NCI-H2227 treated with DMSO at 0.1 percent for 48 hours (cell line): ENCODE measurements at regions not wholly inside any gene's neighbourhood (a gene's known extent, or its start where the extent isn't known, plus 50 kb on each side); places are given as distances from the start of the nearest gene placed in this dataset.
"Not testable (repeated sequence)": the region's sequence is repeated elsewhere in the genome, so short reads cannot be mapped to it uniquely, and the experiment has no call there.

Experiments used
- DNase-seq: peaks from one replicate; lab custom pipeline; 2025; lab: John Stamatoyannopoulos, UW

DNA sequence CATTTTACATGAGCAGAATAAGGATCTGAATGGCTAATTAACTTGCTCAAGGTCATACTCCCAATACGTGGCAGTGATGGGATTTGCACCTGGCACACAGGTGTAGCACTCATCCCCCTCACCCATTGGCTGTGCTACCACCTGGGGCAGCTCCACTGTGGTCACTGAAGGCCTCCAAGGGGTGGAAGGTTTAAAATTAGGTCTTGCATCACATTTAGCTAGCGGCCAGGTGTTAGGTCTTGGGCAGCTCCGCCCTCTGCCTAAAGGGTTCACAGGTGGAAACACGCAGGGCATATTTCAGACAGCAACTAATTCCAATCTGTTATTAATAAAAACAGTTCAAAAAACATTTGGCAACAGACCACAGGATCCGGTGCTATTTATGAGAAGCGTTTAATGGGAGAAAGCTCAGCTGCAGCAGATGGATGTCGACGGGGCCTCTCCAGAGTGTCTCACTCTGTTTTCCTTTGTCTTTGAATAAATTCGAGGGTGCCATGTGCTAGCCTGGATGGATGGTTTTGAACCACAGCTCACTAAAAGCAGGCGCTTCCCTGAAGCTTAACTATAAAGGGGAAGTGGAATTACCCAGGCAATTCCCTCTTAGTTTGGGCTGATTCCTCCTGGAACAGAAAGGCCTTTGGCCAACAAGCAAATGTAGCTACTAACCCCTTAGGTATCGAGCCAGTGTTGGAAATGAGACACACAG, 1017.6 kb downstream of the TYW1 start:
- no peak for DNase-seq

DNA sequence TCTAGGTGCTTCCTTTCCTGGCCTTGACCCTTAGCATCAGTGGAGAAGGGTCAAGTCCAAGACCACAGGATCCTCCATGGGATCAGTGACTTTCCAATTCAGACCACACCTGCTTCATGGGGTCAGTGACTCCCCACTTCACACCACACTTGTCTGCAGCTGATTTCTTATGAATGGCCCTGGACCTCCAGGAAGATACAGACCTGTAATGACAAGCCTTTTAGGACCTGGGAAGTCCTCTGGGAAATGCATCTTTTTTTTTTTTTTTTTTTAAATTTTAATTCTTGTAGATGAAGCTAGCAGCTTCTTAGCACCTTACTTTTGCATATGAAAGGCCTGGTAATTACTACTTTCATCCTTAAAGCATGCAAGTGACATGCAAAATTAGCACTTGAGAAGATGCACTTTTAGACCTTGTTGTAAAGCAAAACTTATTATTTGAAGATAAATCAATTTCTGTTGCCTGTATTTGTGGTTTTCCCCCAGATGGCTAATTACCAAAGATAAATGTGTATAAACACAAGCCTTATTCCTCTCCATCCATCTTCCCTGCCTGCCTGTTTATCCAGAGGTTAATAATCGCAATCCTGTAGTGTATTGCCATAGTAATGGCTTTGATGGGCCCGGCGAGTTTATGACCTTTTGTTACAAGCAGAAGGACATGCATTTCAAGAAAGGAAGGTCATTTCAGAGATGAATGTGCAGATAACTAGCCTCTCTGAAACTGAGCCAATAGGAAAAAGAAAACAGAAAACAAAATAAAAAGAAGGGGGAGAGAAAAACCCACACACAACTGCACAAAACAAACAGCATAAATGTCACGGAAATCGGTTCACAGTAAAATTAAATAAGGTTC, 1018.7 kb downstream of the TYW1 start:
- no peak for DNase-seq

DNA sequence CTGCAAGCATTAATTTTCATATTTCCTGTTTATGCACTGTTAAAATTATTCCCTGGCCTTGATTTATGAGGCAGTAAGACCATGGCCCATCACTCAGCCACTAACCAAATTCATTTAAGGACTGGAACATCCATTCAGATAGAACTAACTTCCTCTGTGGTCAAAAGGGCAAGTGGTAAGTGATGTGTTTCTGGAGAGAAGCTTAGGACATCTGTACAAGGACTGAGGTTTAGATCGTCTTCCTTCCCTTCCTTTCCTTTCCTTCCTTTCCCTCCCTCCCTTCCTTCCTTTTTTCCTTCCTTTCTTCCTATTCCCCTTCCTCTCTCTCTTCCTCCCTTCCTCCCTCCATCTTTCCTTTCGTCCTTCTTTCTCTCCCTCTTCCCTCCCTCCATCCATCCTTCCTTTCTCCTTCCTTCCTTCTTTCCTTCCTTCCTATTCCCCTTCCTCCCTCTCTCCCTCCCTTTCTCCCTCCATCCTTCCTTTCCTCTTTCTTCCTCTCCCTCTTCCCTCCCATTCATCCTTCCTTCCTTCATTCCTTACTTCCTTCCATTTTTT, 1019.4 kb downstream of the TYW1 start:
- no peak for DNase-seq

DNA sequence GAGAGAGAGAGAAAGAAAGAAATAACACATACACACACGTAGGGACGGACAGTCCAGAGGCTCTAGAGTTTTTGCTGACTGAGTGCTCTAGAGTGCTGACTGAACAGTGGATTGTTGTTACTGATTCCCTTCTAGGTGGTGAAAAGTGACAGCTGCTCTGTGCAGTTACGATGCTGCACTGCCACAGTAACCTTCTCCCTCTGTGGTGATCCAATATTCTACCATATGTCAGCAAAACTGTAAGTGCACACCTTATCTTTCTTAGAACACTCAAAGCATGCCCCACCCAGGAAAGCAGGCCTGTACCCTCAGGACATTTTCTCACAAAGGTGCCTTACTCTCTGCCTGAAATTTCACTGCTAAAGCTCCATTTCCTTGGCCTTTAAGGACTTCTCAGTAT, 1023.5 kb downstream of the TYW1 start:
- DNase-seq = no peak

DNA sequence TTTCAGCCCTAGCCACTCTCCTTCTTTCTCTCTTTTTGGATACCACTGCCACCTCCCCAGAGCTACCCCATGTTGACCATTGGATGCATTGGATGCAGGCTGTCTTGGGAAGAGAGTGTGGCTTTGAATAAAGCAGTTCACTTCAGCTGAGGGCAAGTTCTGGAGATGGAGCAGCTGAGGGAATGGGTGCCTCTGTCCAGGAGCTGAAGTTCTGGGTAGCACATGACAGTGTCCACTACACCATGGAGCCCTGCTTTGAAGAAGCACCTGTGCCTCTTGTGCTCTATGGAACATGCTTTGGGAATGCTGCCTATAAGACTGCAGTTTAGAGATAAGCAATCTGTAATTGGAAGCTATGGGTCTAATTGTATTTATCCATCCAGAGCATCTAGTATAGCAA, 1028.7 kb downstream of the TYW1 start:
- DNase-seq = no peak

DNA sequence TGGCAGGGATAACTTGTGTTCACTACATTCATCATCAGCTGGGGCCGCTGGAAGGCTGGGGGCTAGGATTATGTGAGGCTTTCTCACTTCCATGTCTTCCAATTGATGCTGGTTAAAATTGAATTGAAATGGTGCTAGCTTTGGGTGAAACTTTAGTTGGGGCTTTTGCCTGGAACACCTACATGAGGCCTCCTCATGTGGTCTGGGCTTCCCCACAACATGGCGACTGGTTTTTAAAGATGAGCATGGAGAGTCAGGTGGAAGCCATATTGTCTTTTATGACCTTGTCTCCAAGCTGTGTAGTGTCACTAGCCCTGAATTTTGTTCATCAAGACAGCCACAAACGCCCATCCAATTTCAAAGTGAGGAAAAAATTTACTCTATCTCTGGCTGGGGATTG, 1033.9 kb downstream of the TYW1 start:
- DNase-seq = no peak

DNA sequence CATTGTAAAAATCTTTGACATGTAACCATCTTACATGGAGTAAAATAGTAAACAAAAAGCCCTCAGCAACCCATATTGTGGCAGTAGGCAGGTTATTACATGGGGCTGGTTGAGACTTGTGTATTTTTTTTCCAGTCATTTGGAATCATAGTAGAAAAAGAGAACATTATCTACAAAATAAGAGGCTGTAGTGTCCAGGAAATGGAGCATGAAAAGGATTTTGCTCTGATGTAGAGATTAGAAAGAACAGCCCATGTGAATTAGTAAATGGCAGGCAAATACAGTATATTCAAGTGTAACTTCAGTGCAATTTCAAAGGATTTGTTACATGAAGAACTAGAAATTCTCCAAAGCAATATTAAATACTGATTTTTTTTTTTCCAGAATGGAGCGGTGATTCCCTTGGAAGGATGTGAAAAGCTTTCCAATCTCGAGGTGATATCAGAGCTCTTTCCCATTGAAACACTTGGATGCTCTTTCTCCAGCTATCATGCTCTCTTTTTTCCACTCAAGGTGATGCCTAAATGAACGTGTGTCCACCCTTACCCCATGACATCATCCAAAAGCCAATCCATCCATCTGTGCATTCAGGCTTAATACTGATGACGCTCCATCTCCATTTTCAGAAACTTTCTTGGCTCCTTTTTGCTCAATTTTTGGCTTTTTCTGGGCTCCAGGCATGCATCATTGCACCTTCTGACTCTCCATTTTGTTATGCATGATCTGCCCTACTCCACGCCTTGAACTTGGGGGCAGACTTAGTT, 1034.7 kb downstream of the TYW1 start:
- no peak for DNase-seq

DNA sequence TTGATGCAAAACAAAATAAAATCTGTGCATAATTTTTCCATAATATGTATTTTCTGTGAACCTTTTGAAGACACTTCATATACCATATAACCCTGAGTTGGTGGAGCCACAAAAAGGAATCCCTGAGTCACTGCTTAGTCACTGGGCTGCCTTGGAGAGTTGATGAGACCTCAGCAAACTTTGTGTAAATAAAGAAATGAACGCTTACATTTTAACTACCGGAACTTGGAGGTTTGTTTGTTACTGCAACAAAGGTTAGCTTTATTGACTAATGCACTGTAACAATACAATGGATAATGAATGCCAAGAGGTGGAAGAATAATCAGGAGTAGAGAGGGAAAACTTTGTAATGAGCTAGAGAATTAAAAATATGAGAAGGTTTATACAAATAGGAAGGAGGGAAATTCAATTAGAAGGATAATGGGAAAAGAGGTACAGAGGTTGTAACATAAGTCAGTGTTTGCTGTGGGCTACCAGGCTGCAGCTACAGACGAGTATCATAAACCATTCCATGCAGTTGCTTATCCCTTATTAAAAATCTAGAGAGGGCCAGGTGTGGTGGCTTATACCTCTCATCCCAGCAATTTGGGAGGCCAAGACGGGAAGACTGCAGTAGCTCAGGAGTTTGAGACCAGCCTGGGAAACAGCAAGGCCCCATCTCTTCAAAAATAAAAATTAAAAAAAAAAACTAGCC, 1042.1 kb downstream of the TYW1 start:
- no peak for DNase-seq

DNA sequence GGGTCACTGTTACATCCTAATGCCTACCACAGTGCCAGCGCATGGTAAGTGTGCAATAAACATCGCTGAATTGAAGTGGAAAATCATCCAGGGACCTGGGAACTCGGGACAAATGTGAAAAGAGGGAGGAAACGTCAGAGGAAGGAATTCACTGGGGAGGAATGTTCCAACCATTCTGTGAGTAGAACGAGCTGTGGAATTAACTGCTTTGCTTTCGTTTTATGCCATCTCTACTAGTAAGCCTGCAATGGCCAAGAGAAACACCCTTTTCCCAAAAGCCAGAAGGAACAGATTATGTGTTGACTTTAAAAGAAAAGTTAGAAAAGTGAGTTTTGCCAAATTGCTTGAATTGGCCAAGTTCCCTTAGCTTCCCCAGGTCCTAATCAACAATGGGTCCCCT, 1044.9 kb downstream of the TYW1 start:
- no peak for DNase-seq

DNA sequence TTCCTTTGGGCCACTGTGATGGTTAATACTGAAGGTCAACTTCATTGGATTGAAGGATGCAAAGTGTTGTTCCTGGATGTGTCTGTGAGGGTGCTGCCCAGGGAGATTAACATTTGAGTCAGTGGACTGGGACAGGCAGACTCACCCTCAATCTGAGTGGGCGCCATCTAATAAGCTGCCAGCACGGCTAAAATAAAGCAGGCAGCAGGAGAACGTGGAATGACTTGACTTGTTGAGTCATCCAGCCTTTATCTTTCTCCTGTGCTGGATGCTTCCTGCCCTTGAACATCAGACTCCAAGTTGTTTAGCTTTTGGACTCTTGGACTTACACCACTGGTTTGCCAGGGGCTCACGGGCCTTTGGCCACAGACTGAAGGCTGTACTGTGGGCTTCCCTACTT, 1046.9 kb downstream of the TYW1 start:
- no peak for DNase-seq

DNA sequence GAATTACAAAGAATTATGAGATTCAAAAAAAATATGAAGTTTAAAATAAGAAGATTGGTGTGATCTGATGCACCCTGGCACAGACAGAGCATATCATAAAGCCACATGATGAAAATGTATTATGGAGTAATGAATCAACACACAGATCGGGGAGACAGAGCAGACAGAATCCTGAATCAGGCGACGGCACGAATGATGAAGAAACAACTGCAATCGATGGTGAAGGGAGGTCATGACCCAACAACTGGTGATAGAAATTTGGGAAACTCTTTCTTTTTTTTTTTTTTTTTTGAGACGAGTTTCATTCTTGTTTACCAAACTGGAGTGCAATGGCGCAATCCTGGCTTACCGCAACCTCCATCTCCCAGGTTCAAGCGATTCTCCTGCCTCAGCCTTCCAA, 1054.0 kb downstream of the TYW1 start:
- no peak for DNase-seq

DNA sequence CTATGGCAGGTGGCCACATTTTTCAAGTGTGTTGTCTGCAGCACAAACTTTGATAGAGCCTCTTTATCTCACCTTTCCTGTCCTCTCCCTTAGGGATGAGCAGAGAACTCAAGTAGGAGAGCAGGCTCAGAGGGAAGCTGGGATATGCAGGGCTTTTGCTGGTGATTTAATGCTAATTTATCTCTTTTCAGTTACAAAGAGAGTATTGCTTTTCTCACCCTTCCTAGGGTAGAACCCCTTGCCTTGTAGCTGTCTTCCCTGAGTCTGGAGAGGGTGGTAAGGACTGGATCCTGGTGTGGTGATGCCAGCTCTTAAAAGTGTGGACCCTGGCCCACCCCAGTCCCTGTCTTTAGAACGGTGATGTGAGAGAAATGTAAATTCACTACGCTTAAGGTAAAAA, 1061.4 kb downstream of the TYW1 start:
- DNase-seq = no peak

DNA sequence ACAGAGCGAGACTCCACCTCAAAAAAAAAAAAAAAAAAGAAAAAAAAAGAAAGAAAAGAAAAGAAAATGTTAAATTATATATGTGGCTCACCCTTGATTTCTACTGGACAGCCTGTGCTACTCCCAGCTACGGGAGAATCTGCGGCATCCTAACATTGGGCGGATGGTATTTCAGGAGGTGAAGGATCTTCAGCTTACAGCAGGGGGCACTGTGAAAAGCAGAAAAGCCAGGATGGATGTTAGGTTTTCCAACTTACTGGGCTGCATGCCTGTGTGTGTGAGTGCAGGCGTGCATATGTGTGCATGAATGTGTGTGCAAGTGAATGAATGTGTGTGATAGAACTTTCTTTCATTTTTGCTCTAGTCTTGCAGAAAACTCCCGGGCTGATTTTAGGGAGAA, 1066.5 kb downstream of the TYW1 start:
- DNase-seq = no peak

DNA sequence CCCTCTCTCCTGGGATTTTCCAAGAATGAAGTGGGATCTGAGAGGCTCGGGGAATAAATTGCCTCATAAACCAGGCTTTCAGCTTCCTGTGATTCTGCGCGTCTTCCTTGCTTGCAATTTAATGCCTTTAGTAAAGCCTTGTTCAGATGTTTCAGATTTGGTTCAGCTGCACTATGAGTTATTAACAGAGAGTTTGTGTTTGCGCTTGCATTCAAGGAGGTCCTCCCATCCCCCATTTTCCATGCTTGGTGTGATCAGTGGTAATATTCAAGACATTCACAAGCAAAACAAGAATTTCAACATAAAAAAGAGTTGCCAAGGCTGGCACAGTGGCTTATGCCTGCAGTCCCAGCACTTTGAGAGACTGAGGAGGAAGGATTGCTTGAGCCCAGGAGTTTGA, 1068.9 kb downstream of the TYW1 start:
- no peak for DNase-seq

DNA sequence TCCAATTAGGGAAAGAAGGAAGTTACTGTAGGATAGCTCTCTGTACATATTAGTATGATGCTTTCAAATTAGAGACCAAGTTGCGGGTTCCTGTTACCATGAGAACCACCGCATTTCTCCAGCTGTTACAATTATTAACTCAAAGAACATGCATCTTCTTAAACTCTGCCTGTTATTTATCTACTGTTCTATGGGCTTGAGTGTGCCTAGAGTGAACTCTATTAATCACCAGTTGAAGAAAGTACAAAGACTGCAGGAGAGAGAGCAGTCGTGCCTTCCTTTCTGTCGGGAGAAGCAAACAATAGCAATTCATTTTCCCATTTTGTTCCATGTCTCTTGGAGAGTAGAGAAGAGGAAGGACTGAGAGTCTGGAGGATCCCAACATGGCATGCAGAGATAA, 1071.2 kb downstream of the TYW1 start:
- no peak for DNase-seq

DNA sequence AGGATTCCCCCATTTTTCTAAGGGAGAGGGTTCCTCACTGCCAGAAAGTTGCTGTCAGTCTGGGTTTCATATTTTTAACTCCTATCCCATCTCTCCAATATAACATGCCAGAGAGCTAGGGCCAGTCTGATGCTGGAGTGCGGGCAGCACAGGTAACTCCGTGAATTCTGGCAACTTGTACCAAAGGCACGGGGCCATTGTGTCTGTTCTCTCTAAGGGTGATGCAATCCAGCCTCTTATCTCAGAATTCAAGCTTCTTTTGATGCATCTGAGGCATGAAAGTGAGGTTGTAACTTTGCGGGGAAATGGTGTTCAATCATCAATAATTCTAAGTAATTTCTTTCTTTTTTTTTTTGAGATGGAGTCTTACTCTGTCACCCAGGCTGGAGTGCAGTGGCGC, 1074.4 kb downstream of the TYW1 start:
- DNase-seq = no peak

DNA sequence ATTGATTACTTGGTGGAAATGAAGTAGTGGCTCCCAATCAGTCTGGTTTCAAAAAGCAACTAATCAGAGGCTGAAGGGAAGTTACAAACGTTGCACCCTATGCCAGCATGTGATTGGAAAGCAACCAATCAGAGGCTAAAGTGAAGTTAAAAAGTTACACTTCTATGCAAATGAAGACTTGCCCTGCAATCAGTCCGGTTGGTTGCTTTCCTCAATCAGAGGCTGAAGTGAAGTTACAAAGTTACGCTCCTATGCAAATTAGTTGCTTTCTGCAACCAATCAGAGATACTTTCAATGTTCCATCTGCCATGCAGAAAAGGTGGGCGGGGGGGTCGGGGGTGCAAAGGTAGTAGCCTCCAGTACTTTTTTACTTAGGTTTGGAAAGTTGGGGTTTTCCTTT, 1077.1 kb downstream of the TYW1 start:
- DNase-seq = no peak

DNA sequence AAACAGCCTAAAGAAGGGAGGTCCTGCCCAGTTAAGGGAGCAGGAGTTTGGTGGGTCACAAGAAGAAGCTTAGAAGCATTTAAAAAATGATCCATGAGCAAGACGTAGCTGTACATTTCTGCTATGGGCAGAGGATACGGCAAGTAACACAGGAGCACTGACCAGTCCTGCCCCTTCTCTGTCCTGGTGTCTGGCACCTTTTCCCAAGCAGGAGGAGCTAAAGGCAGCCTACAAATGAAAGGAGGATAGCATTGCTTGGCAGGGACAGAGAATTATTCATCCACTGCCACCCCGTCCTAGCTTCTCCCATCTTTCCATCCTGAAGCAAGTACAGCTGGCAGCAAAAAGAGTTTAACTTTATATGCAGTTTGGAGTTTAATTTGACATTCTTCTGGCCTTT, 1077.6 kb downstream of the TYW1 start:
- no peak for DNase-seq

DNA sequence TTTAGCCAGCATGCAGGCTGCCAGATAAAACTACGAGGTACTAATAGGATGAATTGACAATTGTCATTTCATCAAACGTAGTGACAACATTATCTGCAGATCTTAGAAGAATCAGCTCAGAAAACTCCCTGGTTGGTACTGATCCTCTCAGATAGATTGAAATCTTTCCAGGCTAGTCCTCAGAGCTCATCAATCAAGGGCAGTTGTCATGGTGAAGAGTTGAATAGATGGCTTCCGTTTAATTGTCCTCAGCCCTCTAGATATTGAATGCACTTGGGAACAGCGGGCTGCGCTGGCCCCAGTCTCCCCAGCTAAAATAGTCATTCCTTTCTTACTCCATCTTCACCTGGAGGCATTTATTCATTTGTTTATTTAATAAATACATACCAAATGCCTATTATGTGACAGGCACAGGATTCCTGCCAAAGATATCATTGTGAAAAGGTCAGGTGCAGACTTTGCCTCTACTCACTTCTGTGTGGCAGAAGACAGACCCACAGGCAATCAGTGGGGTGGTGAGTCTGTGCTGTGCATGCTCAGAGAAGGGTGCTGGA, 1081.6 kb downstream of the TYW1 start:
- no peak for DNase-seq

DNA sequence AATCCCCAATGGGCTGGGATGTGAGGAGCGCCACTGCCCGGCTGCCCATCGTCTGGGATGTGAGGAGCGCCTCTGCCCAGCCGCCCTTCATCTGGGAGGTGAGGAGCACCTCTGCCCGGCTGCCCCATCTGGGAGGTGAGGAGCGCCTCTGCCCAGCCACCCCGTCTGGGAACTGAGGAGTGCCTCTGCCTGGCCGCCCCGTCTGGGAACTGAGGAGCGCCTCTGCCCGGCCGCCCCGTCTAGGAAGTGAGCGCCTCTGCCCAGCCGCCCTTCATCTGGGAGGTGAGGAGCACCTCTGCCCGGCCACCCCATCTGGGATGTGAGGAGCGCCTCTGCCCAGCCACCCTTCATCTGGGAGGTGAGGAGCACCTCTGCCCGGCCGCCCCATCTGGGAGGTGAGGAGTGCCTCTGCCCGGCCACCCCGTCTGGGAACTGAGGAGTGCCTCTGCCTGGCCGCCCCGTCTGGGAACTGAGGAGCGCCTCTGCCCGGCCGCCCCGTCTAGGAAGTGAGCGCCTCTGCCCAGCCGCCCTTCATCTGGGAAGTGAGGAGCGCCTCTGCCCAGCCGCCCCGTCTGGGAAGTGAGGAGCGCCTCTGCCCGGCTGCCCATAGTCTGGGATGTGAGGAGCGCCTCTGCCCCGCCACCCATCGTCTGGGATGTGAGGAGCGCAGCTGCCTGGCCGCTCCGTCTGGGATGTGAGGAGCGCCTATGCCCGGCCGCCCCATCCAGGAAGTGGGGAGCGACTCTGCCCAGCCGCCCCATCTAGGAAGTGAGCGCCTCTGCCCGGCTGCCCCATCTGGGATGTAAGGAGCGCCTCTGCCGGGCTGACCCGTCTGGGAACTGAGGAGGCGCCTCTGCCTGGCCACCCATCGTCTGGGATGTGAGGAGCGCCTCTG, 1085.7 kb downstream of the TYW1 start:
- not testable (repeated sequence) for DNase-seq
